ENCODE measurements at regions not wholly inside any gene's neighbourhood (a gene's known extent, or its start where the extent isn't known, plus 50 kb on each side); places are given as distances from the start of the nearest gene placed in this dataset.
A peak's percentile ranks its signal among the peaks of the same experiment; 100 is the strongest.
"Not testable (repeated sequence)": the region's sequence is repeated elsewhere in the genome, so short reads cannot be mapped to it uniquely, and the experiment has no call there.

DNA sequence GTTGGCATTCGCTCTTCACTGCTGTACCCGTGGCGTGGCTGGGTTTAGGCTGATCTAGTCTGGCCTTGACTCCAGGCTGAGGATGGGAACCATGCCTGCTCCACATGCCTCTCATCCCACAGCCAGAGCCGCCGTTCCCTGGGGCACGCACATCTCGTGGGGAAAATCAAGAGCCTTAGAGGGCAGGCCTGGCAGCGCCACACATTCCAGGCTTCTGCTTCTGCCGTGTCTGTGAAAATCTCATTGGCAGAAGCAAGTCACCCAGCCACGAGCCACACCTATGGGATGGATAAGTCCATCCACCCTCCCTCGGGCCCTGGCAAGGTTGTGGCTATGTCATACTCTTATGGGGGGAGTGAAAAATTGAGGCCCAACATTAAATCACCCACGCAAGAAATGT is 102.6 kb upstream of the LPCAT1 start:
- POLR2A ChIA-PET; H3K4me3 Mint-ChIP-seq; H3K4me1 Mint-ChIP-seq (ENCODE audit: low read depth); H3K27me3 Mint-ChIP-seq; H3K27ac Mint-ChIP-seq; DNase-seq; intact Hi-C loops (cut with micrococcal nuclease); H3K9me3 Mint-ChIP-seq; CTCF ChIA-PET: not testable (repeated sequence)
- peaks cover 23% of the 10 kb centered on the region for H3K36me3 Mint-ChIP-seq

GRCh38 chr5:1619531-1619930 is 95.8 kb upstream of the LPCAT1 start:
- H3K4me3 Mint-ChIP-seq; DNase-seq; POLR2A ChIA-PET; intact Hi-C loops (cut with micrococcal nuclease); H3K27ac Mint-ChIP-seq; H3K4me1 Mint-ChIP-seq (ENCODE audit: low read depth); H3K27me3 Mint-ChIP-seq; H3K9me3 Mint-ChIP-seq: not testable (repeated sequence)
- H3K36me3 Mint-ChIP-seq: peaks cover 32% of the 10 kb centered on the region
- CTCF ChIA-PET: interaction anchor here (1.5 to 1.7 kb wide), 2 partner anchors 25 to 139 kb away, joined by 4 to 7 read pairs; no protein-coding TSS in a partner anchor

GRCh38 chr5:1618296-1618865 is 94.6 kb upstream of the LPCAT1 start:
- H3K36me3 Mint-ChIP-seq: peaks cover 26% of the 10 kb centered on the region
- H3K27ac Mint-ChIP-seq; intact Hi-C loops (cut with micrococcal nuclease); H3K4me3 Mint-ChIP-seq; H3K4me1 Mint-ChIP-seq (ENCODE audit: low read depth); H3K9me3 Mint-ChIP-seq; DNase-seq; H3K27me3 Mint-ChIP-seq: not testable (repeated sequence)
- CTCF ChIA-PET: interaction anchor here (0.7 to 1.5 kb wide), 3 partner anchors 26 to 138 kb away, joined by 3 to 5 read pairs (median 4); no protein-coding TSS in a partner anchor
- POLR2A ChIA-PET: interaction anchor here (0.6 kb wide), 1 partner anchor 688 kb away, joined by 4 read pairs; no protein-coding TSS in a partner anchor

DNA sequence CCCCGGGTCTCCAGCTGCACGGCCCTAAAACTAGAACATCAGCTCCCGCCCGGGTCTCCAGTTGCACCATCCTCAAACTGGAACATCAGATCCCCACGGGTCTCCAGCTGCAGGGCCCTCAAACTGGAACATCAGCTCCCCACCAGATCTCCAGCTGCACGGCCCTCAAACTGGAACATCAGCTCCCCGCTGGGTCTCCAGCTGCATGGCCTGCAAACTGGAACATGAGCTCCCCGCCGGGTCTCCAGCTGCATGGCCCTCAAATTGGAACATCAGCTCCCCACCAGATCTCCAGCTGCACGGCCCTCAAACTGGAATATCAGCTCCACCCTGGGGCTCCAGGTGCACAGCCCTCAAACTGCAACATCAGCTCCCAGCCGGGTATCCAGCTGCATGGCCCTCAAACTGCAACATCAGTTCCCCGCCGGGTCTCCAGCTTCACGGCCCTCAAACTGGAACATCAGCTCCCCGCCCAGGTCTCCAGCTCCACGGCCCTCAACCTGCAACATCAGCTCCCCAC is 93.5 kb upstream of the LPCAT1 start:
- CTCF ChIA-PET: interaction anchor here (1.4 kb wide), 1 partner anchor 28 kb away, joined by 5 read pairs; no protein-coding TSS in a partner anchor
- H3K9me3 Mint-ChIP-seq; H3K4me3 Mint-ChIP-seq; DNase-seq; H3K27me3 Mint-ChIP-seq; intact Hi-C loops (cut with micrococcal nuclease); H3K27ac Mint-ChIP-seq; POLR2A ChIA-PET; H3K4me1 Mint-ChIP-seq (ENCODE audit: low read depth): not testable (repeated sequence)
- H3K36me3 Mint-ChIP-seq: peaks cover 31% of the 10 kb centered on the region

- POLR2A ChIA-PET; intact Hi-C loops (cut with micrococcal nuclease); H3K27me3 Mint-ChIP-seq; DNase-seq; H3K27ac Mint-ChIP-seq; CTCF ChIA-PET; H3K9me3 Mint-ChIP-seq; H3K4me3 Mint-ChIP-seq; H3K4me1 Mint-ChIP-seq (ENCODE audit: low read depth): not testable (repeated sequence)
- peaks cover 19% of the 10 kb centered on the region for H3K36me3 Mint-ChIP-seq
Observed at GRCh38 chr5:1613515-1613914, 89.8 kb upstream of the LPCAT1 start.

- intact Hi-C loops (cut with micrococcal nuclease); POLR2A ChIA-PET; H3K9me3 Mint-ChIP-seq; DNase-seq; H3K27me3 Mint-ChIP-seq; H3K4me3 Mint-ChIP-seq; CTCF ChIA-PET; H3K27ac Mint-ChIP-seq: not testable (repeated sequence)
- peaks cover 14% of the 10 kb centered on the region for H3K36me3 Mint-ChIP-seq
- H3K4me1 Mint-ChIP-seq (ENCODE audit: low read depth): peaks cover 18% of the 10 kb centered on the region
Observed at GRCh38 chr5:1610526-1610925, 86.8 kb upstream of the LPCAT1 start.

DNA sequence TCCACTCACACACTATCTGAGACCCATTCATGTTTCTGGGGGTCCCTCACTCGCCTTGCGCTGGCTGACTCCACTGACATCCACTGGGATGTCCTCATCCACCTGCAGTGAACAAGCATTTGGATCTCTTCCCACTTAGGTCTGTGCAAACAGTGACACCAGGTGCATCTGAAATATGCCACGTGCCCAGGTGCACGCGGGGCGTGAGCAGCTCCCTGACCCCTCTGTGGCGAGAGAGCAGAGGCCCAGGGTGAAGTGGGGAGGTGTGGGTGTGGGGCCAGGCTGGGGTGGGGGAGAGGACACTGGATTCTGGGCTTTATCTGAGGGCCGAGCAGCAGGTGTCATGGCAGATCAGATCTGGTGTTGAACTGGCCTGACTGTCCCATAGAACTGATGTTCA is 85.4 kb upstream of the LPCAT1 start:
- H3K9me3 Mint-ChIP-seq; CTCF ChIA-PET; H3K27ac Mint-ChIP-seq; H3K4me3 Mint-ChIP-seq; intact Hi-C loops (cut with micrococcal nuclease); DNase-seq; POLR2A ChIA-PET; H3K27me3 Mint-ChIP-seq: not testable (repeated sequence)
- Mint-ChIP-seq H3K36me3 (peaks cover 13% of the 10 kb centered on the region), H3K4me1 (ENCODE audit: low read depth) (peaks cover 18% of the 10 kb centered on the region)

DNA sequence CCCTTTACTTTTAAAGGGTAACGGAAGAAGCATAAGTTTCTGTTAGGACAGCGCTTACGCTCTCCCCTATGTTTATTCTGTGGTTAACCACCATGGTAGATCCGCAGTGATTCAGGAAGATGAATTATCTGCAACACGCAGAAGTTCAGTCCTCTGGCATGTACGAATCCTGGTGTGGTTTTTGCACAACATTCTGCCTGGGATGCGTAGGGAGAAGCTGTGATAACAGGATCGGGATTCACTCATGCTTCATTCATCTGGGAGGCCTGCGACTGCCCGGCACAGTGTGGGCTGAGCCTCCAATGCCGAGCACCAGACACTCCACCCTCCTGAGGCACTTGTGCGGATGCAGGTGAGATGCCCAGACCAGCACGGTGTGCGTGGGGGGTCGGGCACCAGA is 84.6 kb upstream of the LPCAT1 start:
- H3K36me3 Mint-ChIP-seq: peaks cover 11% of the 10 kb centered on the region
- H3K4me1 Mint-ChIP-seq (ENCODE audit: low read depth): peaks cover 18% of the 10 kb centered on the region
- H3K27me3 Mint-ChIP-seq; intact Hi-C loops (cut with micrococcal nuclease); POLR2A ChIA-PET; CTCF ChIA-PET; H3K9me3 Mint-ChIP-seq; H3K27ac Mint-ChIP-seq; DNase-seq; H3K4me3 Mint-ChIP-seq: not testable (repeated sequence)

DNA sequence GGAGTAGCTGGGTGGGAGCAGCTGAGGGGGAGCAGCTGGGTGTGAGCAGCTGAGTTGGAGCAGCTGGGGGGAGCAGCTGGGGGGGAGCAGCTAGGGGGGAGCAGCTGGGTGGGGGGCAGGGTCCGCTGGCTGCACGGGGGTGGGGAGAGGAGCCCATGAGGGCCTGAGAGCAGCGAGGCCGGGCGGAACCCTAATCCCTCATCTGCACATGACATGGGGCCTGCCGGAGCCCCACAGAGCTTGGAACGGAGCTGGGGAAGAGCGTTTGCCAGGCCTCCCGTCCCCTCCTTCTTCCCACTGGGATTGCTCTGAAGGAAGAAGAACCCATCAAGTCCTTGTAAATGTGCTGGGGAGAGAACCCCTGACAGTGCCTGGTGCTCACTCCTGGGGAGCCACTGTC is 83.2 kb upstream of the LPCAT1 start:
- POLR2A ChIA-PET; DNase-seq; H3K4me3 Mint-ChIP-seq; intact Hi-C loops (cut with micrococcal nuclease); H3K27ac Mint-ChIP-seq; H3K27me3 Mint-ChIP-seq; CTCF ChIA-PET; H3K36me3 Mint-ChIP-seq; H3K9me3 Mint-ChIP-seq: not testable (repeated sequence)
- peaks cover 18% of the 10 kb centered on the region for H3K4me1 Mint-ChIP-seq (ENCODE audit: low read depth)

DNA sequence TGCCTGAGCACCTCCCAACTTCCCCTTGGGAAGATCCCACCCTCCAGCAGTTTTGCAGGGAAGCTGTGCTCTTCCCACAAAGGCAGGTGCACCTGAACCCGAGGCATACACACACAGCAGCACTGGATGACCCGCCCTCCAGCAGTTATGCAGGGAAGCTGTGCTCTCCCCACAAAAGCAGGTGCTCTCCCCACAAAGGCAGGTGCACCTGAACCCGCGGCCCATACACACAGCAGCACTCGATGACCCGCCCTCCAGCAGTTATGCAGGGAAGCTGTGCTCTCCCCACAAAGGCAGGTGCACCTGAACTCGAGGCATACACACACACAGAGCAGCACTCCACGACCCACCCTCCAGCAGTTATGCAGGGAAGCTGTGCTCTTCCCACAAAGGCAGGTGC is 80.2 kb upstream of the LPCAT1 start:
- H3K4me3 Mint-ChIP-seq; POLR2A ChIA-PET; intact Hi-C loops (cut with micrococcal nuclease); H3K27ac Mint-ChIP-seq; DNase-seq; CTCF ChIA-PET; H3K27me3 Mint-ChIP-seq; H3K9me3 Mint-ChIP-seq; H3K36me3 Mint-ChIP-seq: not testable (repeated sequence)
- H3K4me1 Mint-ChIP-seq (ENCODE audit: low read depth): peaks cover 20% of the 10 kb centered on the region

DNA sequence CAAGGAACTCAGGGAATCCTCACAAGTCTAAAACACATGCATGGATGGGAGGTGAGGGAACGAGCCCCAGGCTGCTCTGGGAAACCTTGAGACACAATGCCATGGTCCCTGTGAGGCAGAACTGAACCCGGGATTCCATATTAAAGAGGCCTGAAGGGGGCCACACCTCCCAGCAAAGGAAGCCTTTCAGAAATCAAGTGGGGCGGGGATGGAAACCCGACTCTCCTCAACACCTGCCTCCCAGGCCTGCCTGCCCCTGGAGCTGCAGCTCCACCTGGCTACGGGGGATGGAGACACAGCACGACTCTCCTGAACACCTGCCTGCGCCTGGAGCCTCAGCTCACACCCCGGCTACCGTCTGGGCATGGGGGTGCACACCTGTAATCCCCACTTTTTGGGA is 77.8 kb upstream of the LPCAT1 start:
- H3K4me3 Mint-ChIP-seq; H3K4me1 Mint-ChIP-seq (ENCODE audit: low read depth); intact Hi-C loops (cut with micrococcal nuclease); H3K9me3 Mint-ChIP-seq; H3K27me3 Mint-ChIP-seq; POLR2A ChIA-PET; CTCF ChIA-PET; H3K27ac Mint-ChIP-seq: not testable (repeated sequence)
- peaks cover 12% of the 10 kb centered on the region for H3K36me3 Mint-ChIP-seq
- DNase-seq: peak; percentile 17

- POLR2A ChIA-PET; H3K27ac Mint-ChIP-seq; DNase-seq; H3K4me1 Mint-ChIP-seq (ENCODE audit: low read depth); H3K9me3 Mint-ChIP-seq; H3K4me3 Mint-ChIP-seq; H3K27me3 Mint-ChIP-seq: not testable (repeated sequence)
- CTCF ChIA-PET: interaction anchor here (1.1 kb wide), 1 partner anchor 18 kb away, joined by 3 read pairs; no protein-coding TSS in a partner anchor
- intact Hi-C loops (cut with micrococcal nuclease): loop anchor here (10.0 kb wide), 1 partner anchor 64 kb away; no protein-coding TSS in a partner anchor
- peaks cover 12% of the 10 kb centered on the region for H3K36me3 Mint-ChIP-seq
Observed at GRCh38 chr5:1598950-1599737, 75.4 kb upstream of the LPCAT1 start.

- peaks cover 15% of the 10 kb centered on the region for H3K36me3 Mint-ChIP-seq
- H3K4me1 Mint-ChIP-seq (ENCODE audit: low read depth); POLR2A ChIA-PET; H3K27ac Mint-ChIP-seq; DNase-seq; CTCF ChIA-PET; H3K9me3 Mint-ChIP-seq; H3K27me3 Mint-ChIP-seq: not testable (repeated sequence)
- intact Hi-C loops (cut with micrococcal nuclease): loop anchor here (10.0 kb wide), 1 partner anchor 62 kb away; no protein-coding TSS in a partner anchor
- peak overlapping the region; percentile 48 for H3K4me3 Mint-ChIP-seq
Observed at GRCh38 chr5:1597093-1597473, 73.3 kb upstream of the LPCAT1 start.
